ENCODE measurements at regions not wholly inside any gene's neighbourhood (a gene's known extent, or its start where the extent isn't known, plus 50 kb on each side); places are given as distances from the start of the nearest gene placed in this dataset.

DNA sequence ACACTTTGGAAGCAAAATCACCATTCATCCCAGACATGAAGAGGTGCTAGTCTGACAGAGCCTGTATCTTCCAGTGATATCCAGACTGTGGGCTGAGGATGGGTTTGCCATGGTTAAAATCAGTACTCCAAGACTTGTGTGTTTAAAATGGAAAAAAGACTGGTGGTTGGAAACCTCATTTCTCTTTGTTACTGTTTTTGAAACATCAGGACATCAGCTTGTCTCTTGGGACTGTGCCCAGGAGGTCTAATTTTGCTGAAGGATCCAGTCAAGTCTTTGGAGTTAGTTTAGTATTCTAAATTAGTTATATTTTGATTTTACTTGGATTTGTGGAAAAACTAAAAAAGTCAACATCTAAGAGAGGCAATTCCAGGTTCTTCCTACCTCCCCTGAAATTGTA lies 578.4 kb downstream of the PLCL1 start:
- dilution Hi-C loops (cut with MboI; ENCODE audit: extremely low pct_ligation_motif_present, low sequenced_read_pairs): no loop called here
- Histone ChIP-seq H3K36me3 (ENCODE audit: control insufficient read depth in 2 of 2, extremely low read depth in 1 of 2, insufficient read depth in 2 of 2, low read length in 2 of 2) (no peaks in the 10 kb centered on the region), H3K9me1 (replicated peaks; ENCODE audit: control insufficient read depth, extremely low read depth, insufficient read depth, low read length) (no peaks in the 10 kb centered on the region), H3K79me2 (ENCODE audit: control insufficient read depth, insufficient read depth, low read length) (no peaks in the 10 kb centered on the region), H4K20me1 (replicated peaks; ENCODE audit: control insufficient read depth, extremely low read depth, insufficient read depth, low read length) (no peaks in the 10 kb centered on the region), H3K9me3 (replicated peaks; ENCODE audit: control insufficient read depth, insufficient read depth, low read length) (no peaks in the 10 kb centered on the region), H3K27me3 (ENCODE audit: control insufficient read depth in 2 of 2, insufficient read depth in 2 of 2, low read length in 2 of 2) (no peaks in the 10 kb centered on the region), H3K4me2 (ENCODE audit: insufficient read depth, low read length) (no peak overlapping the region), H3K9ac (replicated peaks; ENCODE audit: extremely low read depth, insufficient read depth, low read length) (no peak overlapping the region), H3K4me1 (ENCODE audit: control insufficient read depth, extremely low read depth, insufficient read depth, low read length) (no peaks in the 10 kb centered on the region), H2AFZ (ENCODE audit: low read depth, low read length) (no peak overlapping the region), H3K4me3 (replicated peaks in 1 of 3; ENCODE audit: insufficient read depth in 1 of 3, low read depth in 1 of 3, low read length in 3 of 3) (no peak overlapping the region), H3K27ac (ENCODE audit: insufficient read depth, low read depth, low read length) (no peak overlapping the region)
- no TSS peak for BruUV-seq (replicated peaks)
- CTCF ChIA-PET: no interaction called here
- FAIRE-seq (no peak), DNase-seq (ENCODE audit: low read depth, low spot score) (no peak)
- intact Hi-C loops (cut with micrococcal nuclease): loop anchor here (1.0 kb wide), 1 partner anchor 38 kb away; no protein-coding TSS in a partner anchor
- TF ChIP-seq POLR2AphosphoS5 (IDR thresholded peaks at IDR 0.05; ENCODE audit: insufficient read depth, low read depth, low read length) (no peak), JUN (IDR thresholded peaks at IDR 0.05; ENCODE audit: borderline replicate concordance, insufficient read depth, insufficient read length, low read depth) (no peak)
- POLR2A ChIA-PET: no interaction called here

DNA sequence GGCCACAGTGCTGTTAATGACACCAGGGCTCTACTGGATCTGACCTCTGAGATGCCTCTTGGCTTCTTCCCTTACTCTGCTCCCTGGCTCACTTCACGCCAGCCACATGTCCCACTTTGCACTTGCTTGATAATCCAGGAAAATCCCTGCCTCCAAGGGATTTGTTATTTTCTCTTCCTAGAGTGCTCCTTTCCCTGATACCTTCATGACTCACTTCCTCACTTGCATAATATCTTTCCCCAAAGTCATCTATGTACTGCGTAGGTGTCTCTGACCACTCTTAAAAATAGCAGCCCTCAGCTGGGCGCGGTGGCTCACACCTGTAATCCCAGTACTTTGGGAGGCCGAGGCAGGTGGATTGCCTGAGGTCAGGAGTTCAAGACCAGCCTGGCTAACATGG lies 572.3 kb downstream of the PLCL1 start:
- Histone ChIP-seq H3K27me3 (ENCODE audit: control insufficient read depth in 2 of 2, insufficient read depth in 2 of 2, low read length in 2 of 2) (no peaks in the 10 kb centered on the region), H4K20me1 (replicated peaks; ENCODE audit: control insufficient read depth, extremely low read depth, insufficient read depth, low read length) (no peaks in the 10 kb centered on the region), H3K36me3 (ENCODE audit: control insufficient read depth in 2 of 2, extremely low read depth in 1 of 2, insufficient read depth in 2 of 2, low read length in 2 of 2) (no peaks in the 10 kb centered on the region), H3K4me2 (ENCODE audit: insufficient read depth, low read length) (no peak overlapping the region), H3K4me3 (replicated peaks in 1 of 3; ENCODE audit: insufficient read depth in 1 of 3, low read depth in 1 of 3, low read length in 3 of 3) (no peak overlapping the region), H3K9ac (replicated peaks; ENCODE audit: extremely low read depth, insufficient read depth, low read length) (no peak overlapping the region), H2AFZ (ENCODE audit: low read depth, low read length) (no peak overlapping the region), H3K9me3 (replicated peaks; ENCODE audit: control insufficient read depth, insufficient read depth, low read length) (no peaks in the 10 kb centered on the region), H3K27ac (ENCODE audit: insufficient read depth, low read depth, low read length) (no peak overlapping the region), H3K79me2 (ENCODE audit: control insufficient read depth, insufficient read depth, low read length) (no peaks in the 10 kb centered on the region), H3K9me1 (replicated peaks; ENCODE audit: control insufficient read depth, extremely low read depth, insufficient read depth, low read length) (no peaks in the 10 kb centered on the region), H3K4me1 (ENCODE audit: control insufficient read depth, extremely low read depth, insufficient read depth, low read length) (no peaks in the 10 kb centered on the region)
- no peak for FAIRE-seq
- ChIA-PET CTCF (interaction anchor here (1.0 kb wide), 1 partner anchor 62 kb away, joined by 3 read pairs; no protein-coding TSS in a partner anchor), POLR2A (no interaction called here)
- dilution Hi-C loops (cut with MboI; ENCODE audit: extremely low pct_ligation_motif_present, low sequenced_read_pairs): no loop called here
- TF ChIP-seq FOS (IDR thresholded peaks at IDR 0.05; ENCODE audit: borderline replicate concordance, insufficient read depth, low read length): no peak
- TF ChIP-seq, protein P1, sequence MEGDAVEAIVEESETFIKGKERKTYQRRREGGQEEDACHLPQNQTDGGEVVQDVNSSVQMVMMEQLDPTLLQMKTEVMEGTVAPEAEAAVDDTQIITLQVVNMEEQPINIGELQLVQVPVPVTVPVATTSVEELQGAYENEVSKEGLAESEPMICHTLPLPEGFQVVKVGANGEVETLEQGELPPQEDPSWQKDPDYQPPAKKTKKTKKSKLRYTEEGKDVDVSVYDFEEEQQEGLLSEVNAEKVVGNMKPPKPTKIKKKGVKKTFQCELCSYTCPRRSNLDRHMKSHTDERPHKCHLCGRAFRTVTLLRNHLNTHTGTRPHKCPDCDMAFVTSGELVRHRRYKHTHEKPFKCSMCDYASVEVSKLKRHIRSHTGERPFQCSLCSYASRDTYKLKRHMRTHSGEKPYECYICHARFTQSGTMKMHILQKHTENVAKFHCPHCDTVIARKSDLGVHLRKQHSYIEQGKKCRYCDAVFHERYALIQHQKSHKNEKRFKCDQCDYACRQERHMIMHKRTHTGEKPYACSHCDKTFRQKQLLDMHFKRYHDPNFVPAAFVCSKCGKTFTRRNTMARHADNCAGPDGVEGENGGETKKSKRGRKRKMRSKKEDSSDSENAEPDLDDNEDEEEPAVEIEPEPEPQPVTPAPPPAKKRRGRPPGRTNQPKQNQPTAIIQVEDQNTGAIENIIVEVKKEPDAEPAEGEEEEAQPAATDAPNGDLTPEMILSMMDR (IDR thresholded peaks at IDR 0.05; ENCODE audit: extremely low read depth in 1 of 2, insufficient read depth in 1 of 2, low read depth in 1 of 2, low read length in 2 of 2): no peak
- TF ChIP-seq MAX (IDR thresholded peaks at IDR 0.05; ENCODE audit: insufficient read depth, insufficient read length): no peak
- no peak for TF ChIP-seq GATA2 (IDR thresholded peaks at IDR 0.05; ENCODE audit: insufficient read depth, insufficient read length, low read depth, low read length)
- no peak for TF ChIP-seq EZH2 (IDR thresholded peaks at IDR 0.05; ENCODE audit: borderline replicate concordance, low read depth, low read length, severe bottlenecking)
- TF ChIP-seq JUN (IDR thresholded peaks at IDR 0.05; ENCODE audit: borderline replicate concordance, insufficient read depth, insufficient read length, low read depth): no peak
- no peak for TF ChIP-seq POLR2A (IDR thresholded peaks at IDR 0.05; ENCODE audit: low read depth, low read length)
- TF ChIP-seq MYC (IDR thresholded peaks at IDR 0.05; ENCODE audit: low read depth, low read length): no peak
- TF ChIP-seq POLR2AphosphoS5 (IDR thresholded peaks at IDR 0.05; ENCODE audit: insufficient read depth, low read depth, low read length): no peak
- DNase-seq (ENCODE audit: low read depth, low spot score): no peak
- intact Hi-C loops (cut with micrococcal nuclease): no loop called here
- no TSS peak for BruUV-seq (replicated peaks)
